Fibroblast of mammary gland (primary cell): ENCODE measurements at regions not wholly inside any gene's neighbourhood (a gene's known extent, or its start where the extent isn't known, plus 50 kb on each side); places are given as distances from the start of the nearest gene placed in this dataset.
A peak's percentile ranks its signal among the peaks of the same experiment; 100 is the strongest.
"Not testable (repeated sequence)": the region's sequence is repeated elsewhere in the genome, so short reads cannot be mapped to it uniquely, and the experiment has no call there.

Experiments
- DNase-seq: peaks from one replicate; pipeline ENCODE4 v3.0.0-alpha.2; 2010; ENCODE audit warnings: low read depth
- H3K4me3 ChIP-seq: 2 replicates; pipeline ENCODE4 v1.5.1; 2011; ENCODE audit warnings: low read depth, mild to moderate bottlenecking, low read length, moderate library complexity; ENCODE audit not compliant: control insufficient read depth
- TF ChIP-seq, protein P1 (sequence below): conservative IDR thresholded peaks from 2 replicates; pipeline ENCODE4 v1.5.1; 2011; ENCODE audit warnings: low read depth, low read length, inconsistent platforms; ENCODE audit not compliant: control insufficient read depth, insufficient read depth

DNA sequence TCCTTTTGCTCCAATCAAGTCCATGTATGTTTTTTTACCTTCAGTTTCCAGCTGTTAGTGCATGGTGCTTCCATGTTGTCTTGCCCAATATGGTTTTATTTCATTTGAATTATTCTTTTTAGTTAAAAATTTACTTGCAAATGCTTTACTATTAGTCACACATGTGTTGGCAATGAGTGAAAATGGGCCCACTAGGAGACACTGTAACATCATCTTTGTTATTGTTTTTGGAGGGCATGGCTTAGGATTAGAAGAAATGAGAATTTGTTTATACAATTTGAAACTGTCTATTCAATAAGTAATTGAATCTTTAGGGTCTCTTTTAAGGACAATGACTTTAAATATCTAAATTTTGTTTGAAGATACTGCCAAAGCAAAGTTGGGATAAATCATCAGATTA, 133.7 kb downstream of the BRMS1L start:
- DNase-seq = no peak

DNA sequence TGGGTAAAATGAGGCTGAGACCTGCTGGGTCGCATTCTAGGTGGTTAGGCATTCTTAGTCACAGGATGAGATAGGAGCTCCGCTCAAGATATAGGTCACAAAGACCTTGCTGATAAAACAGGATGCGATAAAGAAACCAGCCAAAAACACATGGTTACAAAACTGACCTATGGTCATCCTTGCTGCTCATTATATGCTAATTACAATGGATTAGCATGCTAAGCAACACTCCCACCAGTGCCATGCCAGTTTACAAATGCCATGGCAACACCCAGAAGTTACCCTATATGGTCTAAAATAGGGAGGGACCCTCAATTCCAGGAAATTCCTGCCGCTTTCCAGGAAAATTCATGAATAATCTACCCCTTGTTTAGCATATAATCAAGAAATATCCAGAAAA, 132.4 kb downstream of the BRMS1L start:
- no peak for DNase-seq
- no peak overlapping the region for H3K4me3 ChIP-seq

More for the DNA sequence above, 133.7 kb downstream of the BRMS1L start:
- no peak overlapping the region for H3K4me3 ChIP-seq
- TF ChIP-seq, protein P1, sequence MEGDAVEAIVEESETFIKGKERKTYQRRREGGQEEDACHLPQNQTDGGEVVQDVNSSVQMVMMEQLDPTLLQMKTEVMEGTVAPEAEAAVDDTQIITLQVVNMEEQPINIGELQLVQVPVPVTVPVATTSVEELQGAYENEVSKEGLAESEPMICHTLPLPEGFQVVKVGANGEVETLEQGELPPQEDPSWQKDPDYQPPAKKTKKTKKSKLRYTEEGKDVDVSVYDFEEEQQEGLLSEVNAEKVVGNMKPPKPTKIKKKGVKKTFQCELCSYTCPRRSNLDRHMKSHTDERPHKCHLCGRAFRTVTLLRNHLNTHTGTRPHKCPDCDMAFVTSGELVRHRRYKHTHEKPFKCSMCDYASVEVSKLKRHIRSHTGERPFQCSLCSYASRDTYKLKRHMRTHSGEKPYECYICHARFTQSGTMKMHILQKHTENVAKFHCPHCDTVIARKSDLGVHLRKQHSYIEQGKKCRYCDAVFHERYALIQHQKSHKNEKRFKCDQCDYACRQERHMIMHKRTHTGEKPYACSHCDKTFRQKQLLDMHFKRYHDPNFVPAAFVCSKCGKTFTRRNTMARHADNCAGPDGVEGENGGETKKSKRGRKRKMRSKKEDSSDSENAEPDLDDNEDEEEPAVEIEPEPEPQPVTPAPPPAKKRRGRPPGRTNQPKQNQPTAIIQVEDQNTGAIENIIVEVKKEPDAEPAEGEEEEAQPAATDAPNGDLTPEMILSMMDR = peak; percentile 1

DNA sequence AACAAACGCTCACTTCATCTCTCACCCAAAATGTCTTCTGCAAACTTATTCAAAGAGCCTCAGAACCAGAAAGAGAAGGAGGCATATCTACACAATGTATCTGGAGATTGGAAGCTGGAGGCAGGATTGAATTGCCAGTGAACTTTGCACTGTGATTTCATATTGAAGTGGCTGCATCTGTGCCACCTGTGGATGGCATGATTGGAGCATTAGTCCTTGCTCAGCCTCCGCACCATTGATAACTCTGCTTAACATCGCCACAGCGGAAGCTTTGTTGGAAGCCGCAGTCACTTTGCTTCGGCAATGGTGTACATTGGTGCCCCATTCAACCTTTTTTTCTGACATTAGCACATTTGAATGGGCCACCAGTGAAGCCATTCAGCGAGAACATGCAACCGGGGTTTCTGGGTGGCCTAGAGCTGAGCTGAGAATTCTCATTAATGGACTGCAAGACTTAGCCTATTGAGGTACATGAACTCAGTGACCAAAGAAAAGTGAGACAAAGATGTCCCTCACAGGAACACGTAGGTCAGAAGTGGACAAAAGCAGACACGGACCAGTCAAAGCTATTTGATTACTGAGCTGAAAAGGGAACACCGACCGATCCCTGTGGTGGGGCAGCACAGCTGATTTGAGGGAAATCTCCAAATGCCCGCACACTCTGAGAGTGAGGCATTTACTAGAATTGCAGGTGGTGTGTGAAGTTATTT, 130.4 kb downstream of the BRMS1L start:
- DNase-seq = no peak
- TF ChIP-seq, protein P1 = no peak
- H3K4me3 ChIP-seq = no peak overlapping the region

More for the DNA sequence above, 132.4 kb downstream of the BRMS1L start:
- TF ChIP-seq, protein P1 = no peak

GRCh38 chr14:35952584-35952983, 126.4 kb downstream of the BRMS1L start:
- DNase-seq = no peak
- TF ChIP-seq, protein P1 = no peak
- H3K4me3 ChIP-seq = no peak overlapping the region

DNA sequence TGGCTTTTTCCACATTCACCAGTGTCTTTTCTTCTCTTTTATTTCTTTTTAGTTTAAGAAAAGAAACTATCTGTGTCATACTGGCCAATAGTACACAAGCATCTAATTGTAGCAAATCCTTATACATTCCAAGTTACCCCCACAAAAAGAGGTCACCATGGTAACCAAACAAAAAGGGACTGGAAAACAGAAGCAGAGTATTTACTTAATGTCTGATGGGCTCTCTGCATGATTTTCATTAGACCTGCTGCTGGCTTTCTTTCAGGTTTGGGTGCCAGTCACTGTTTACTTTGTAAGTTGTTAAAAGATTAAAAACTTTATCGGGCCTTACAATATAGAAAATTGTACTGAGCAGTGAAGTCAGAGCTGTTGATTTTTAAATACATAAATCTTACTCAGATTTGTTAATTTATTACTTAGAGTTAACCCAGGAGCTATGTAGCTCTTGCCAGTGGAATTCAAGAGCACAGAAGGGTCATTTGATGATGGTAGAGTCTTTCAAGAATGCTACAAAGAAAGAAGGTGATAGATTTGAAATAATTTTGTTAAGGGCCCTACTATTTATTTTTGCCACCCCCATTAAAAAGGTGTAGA, 123.9 kb downstream of the BRMS1L start:
- TF ChIP-seq, protein P1 = no peak
- no peak overlapping the region for H3K4me3 ChIP-seq
- DNase-seq = no peak

- not testable (repeated sequence) for H3K4me3 ChIP-seq, DNase-seq
Observed at GRCh38 chr14:35947983-35948382, 121.8 kb downstream of the BRMS1L start.

GRCh38 chr14:35944847-35945246, 118.7 kb downstream of the BRMS1L start:
- TF ChIP-seq, protein P1 = no peak
- no peak for DNase-seq
- no peak overlapping the region for H3K4me3 ChIP-seq
